H1 (cell line): ENCODE measurements at regions not wholly inside any gene's neighbourhood (a gene's known extent, or its start where the extent isn't known, plus 50 kb on each side); places are given as distances from the start of the nearest gene placed in this dataset.

Source experiments
- CTCF ChIA-PET: fragments of 300-600 bp; sonication (Branson Sonifier 250); formaldehyde crosslinking; loops from one replicate; lab custom pipeline; 2021; ENCODE audit not compliant: partially characterized antibody; lab: Charles Lee
- POLR2A ChIA-PET: fragments of 300-600 bp; sonication (Branson Sonifier 250); formaldehyde crosslinking; loops from one replicate; lab custom pipeline; 2021; ENCODE audit warnings: inconsistent platforms; ENCODE audit not compliant: partially characterized antibody; lab: Charles Lee
- DNase-seq, 2 experiments: peaks; one replicate each; pipeline versions ENCODE4 v3.0.0 to v3.0.0-alpha.2; 2010 to 2022; ENCODE audit warnings: low spot score in 2 of 2, low read depth in 1 of 2, mixed read lengths in 1 of 2
- FAIRE-seq: peaks from 2 replicates; lab custom pipeline; 2011; peaks lifted over from hg19 to GRCh38; lab: Jason Lieb, UNC
- H2AFZ ChIP-seq: 2 replicates; pipeline ENCODE4 v1.8.1; 2012; ENCODE audit warnings: low read length, inconsistent platforms
- H2AK5ac ChIP-seq: 2 replicates; pipeline ENCODE4 v1.6.1; 2013; ENCODE audit warnings: low read depth, low read length
- H2BK120ac ChIP-seq: replicated peaks from 2 replicates; pipeline ENCODE3; 2013; ENCODE audit warnings: low read depth, low read length, inconsistent platforms
- H2BK12ac ChIP-seq: 2 replicates; pipeline ENCODE4 v1.6.1; 2013; ENCODE audit warnings: low read depth, low read length
- H2BK15ac ChIP-seq: 2 replicates; pipeline ENCODE4 v1.6.1; 2013; ENCODE audit warnings: low read length
- H2BK20ac ChIP-seq: 2 replicates; pipeline ENCODE4 v1.6.1; 2013; ENCODE audit warnings: low read length
- H2BK5ac ChIP-seq: 2 replicates; pipeline ENCODE4 v1.6.1; 2013; ENCODE audit warnings: low read depth, low read length
- H3K14ac ChIP-seq: 2 replicates; pipeline ENCODE4 v1.6.1; 2013; ENCODE audit warnings: inconsistent platforms; ENCODE audit not compliant: insufficient read length
- H3K18ac ChIP-seq: 2 replicates; pipeline ENCODE4 v1.6.1; 2013; ENCODE audit warnings: low read length; ENCODE audit errors: extremely low read depth
- H3K23ac ChIP-seq: 2 replicates; pipeline ENCODE4 v1.6.1; 2013; ENCODE audit warnings: inconsistent platforms; ENCODE audit not compliant: insufficient read length
- H3K23me2 ChIP-seq: 2 replicates; pipeline ENCODE4 v1.6.1; 2013; ENCODE audit warnings: low read depth, low read length
- H3K27ac ChIP-seq: 2 replicates; pipeline ENCODE4 v1.6.1; 2011; ENCODE audit warnings: low read depth, low read length, inconsistent platforms
- H3K27me3 ChIP-seq, 4 experiments: replicated peaks in 1 of 4; 1 replicate in 1 of 4; 2 replicates in 3 of 4; pipeline versions ENCODE4 v1.6.1 to v1.8.1; 2011 to 2013; ENCODE audit warnings: low read length in 3 of 4, mild to moderate bottlenecking in 3 of 4, inconsistent platforms in 2 of 4, mixed read lengths in 2 of 4, moderate library complexity in 1 of 4; ENCODE audit not compliant: control insufficient read depth in 3 of 4, insufficient read depth in 3 of 4; ENCODE audit errors: extremely low read depth in 1 of 4
- H3K36me3 ChIP-seq, 4 experiments: 2 replicates each; pipeline versions ENCODE4 v1.6.1 to v1.8.1; 2011 to 2013; ENCODE audit warnings: mild to moderate bottlenecking in 4 of 4, low read length in 3 of 4, moderate library complexity in 2 of 4, control low read depth in 1 of 4, inconsistent platforms in 1 of 4; ENCODE audit not compliant: insufficient read depth in 4 of 4, control insufficient read depth in 2 of 4
- H3K4ac ChIP-seq: replicated peaks from 2 replicates; pipeline ENCODE3; 2013; ENCODE audit warnings: low read length, low read depth, mixed read lengths, inconsistent platforms; ENCODE audit not compliant: insufficient read length
- H3K4me1 ChIP-seq, 4 experiments: replicated peaks in 1 of 4; 1 replicate in 1 of 4; 2 replicates in 3 of 4; pipeline versions ENCODE4 v1.6.1 to v1.8.1; 2011 to 2013; ENCODE audit warnings: low read length in 3 of 4, inconsistent platforms in 2 of 4, mixed read lengths in 1 of 4; ENCODE audit not compliant: insufficient read depth in 4 of 4, control insufficient read depth in 3 of 4
- H3K4me2 ChIP-seq, 2 experiments: 2 replicates each; pipeline versions ENCODE4 v1.6.1 to v1.8.1; 2011 to 2013; ENCODE audit warnings: low read depth in 2 of 2, low read length in 2 of 2, control low read depth in 1 of 2, inconsistent platforms in 1 of 2, mild to moderate bottlenecking in 1 of 2; ENCODE audit not compliant: insufficient read depth in 1 of 2
- H3K4me3 ChIP-seq, 4 experiments: fragments of 200-600, 300-600 bp in 1 of 4; sonication (generic), shearing (Covaris generic), sonication (Bioruptor Twin) in 1 of 4; 2 replicates each; pipeline versions ENCODE4 v1.5.1 to v1.8.1; 2011 to 2016; ENCODE audit warnings: low read length in 4 of 4, low read depth in 3 of 4, control low read depth in 2 of 4, inconsistent platforms in 2 of 4, mild to moderate bottlenecking in 2 of 4, mixed read lengths in 1 of 4, moderate library complexity in 1 of 4; ENCODE audit not compliant: insufficient read depth in 2 of 4; ENCODE audit errors: extremely low read depth in 1 of 4
- H3K56ac ChIP-seq: replicated peaks from 2 replicates; pipeline ENCODE3; 2013; ENCODE audit warnings: low read depth, mild to moderate bottlenecking, mixed read lengths, low read length, inconsistent platforms; ENCODE audit not compliant: insufficient read length
- H3K79me1 ChIP-seq: 2 replicates; pipeline ENCODE4 v1.6.1; 2013; ENCODE audit warnings: low read depth, low read length, control low read depth
- H3K79me2 ChIP-seq, 2 experiments: 2 replicates each; pipeline versions ENCODE4 v1.6.1 to v1.8.1; 2012 to 2013; ENCODE audit warnings: low read length in 2 of 2, mild to moderate bottlenecking in 2 of 2, inconsistent platforms in 1 of 2; ENCODE audit not compliant: insufficient read depth in 2 of 2, control insufficient read depth in 1 of 2
- H3K9ac ChIP-seq, 4 experiments: replicated peaks in 1 of 4; 1 replicate in 1 of 4; 2 replicates in 3 of 4; pipeline versions ENCODE4 v1.6.1 to v1.8.1; 2011 to 2013; ENCODE audit warnings: low read depth in 3 of 4, low read length in 3 of 4, control low read depth in 2 of 4, mild to moderate bottlenecking in 2 of 4, moderate library complexity in 2 of 4, inconsistent platforms in 1 of 4; ENCODE audit errors: extremely low read depth in 1 of 4
- H3K9me3 ChIP-seq, 2 experiments: 2 replicates each; pipeline versions ENCODE4 v1.6.1 to v1.8.1; 2012 to 2013; ENCODE audit warnings: mild to moderate bottlenecking in 2 of 2, moderate library complexity in 2 of 2, control low read depth in 1 of 2, inconsistent platforms in 1 of 2, low read depth in 1 of 2, low read length in 1 of 2, mixed read lengths in 1 of 2; ENCODE audit not compliant: insufficient read depth in 2 of 2
- H4K20me1 ChIP-seq, 2 experiments: replicated peaks in 1 of 2; 2 replicates each; pipeline versions ENCODE3 to v1.8.1; 2011 to 2013; ENCODE audit warnings: inconsistent platforms in 2 of 2, low read length in 2 of 2, mild to moderate bottlenecking in 1 of 2; ENCODE audit not compliant: insufficient read depth in 2 of 2, control insufficient read depth in 1 of 2
- H4K5ac ChIP-seq: 2 replicates; pipeline ENCODE4 v1.6.1; 2013; ENCODE audit warnings: low read length, low read depth, mixed read lengths, inconsistent platforms; ENCODE audit not compliant: insufficient read length
- H4K8ac ChIP-seq: 2 replicates; pipeline ENCODE4 v1.8.0; 2013; ENCODE audit warnings: mild to moderate bottlenecking, moderate library complexity, low read length, inconsistent platforms; ENCODE audit not compliant: insufficient read depth; ENCODE audit errors: extremely low read depth
- H4K91ac ChIP-seq: replicated peaks from 2 replicates; pipeline ENCODE3; 2013; ENCODE audit warnings: low read length, mixed read lengths, inconsistent platforms; ENCODE audit not compliant: insufficient read length
- FOSL1 ChIP-seq: IDR thresholded peaks from 2 replicates; pipeline ENCODE4 v1.6.1; 2011; ENCODE audit warnings: mild to moderate bottlenecking, low read depth, low read length, moderate library complexity; ENCODE audit not compliant: insufficient read depth
- GTF2F1 ChIP-seq: IDR thresholded peaks from 2 replicates; pipeline ENCODE4 v1.6.1; 2012; ENCODE audit warnings: low read depth, low read length, improper control_type of control experiment, borderline replicate concordance
- KDM4A ChIP-seq: IDR thresholded peaks from one replicate; pipeline ENCODE4 v1.7.1; 2012; ENCODE audit warnings: low read depth, mild to moderate bottlenecking, moderate library complexity, low read length, inconsistent platforms; ENCODE audit not compliant: severe bottlenecking
- POLR2A ChIP-seq, 2 experiments: IDR thresholded peaks; 1 replicate in 1 of 2; 2 replicates in 1 of 2; pipeline ENCODE4 v1.6.1; 2011; ENCODE audit warnings: low read depth in 2 of 2, low read length in 2 of 2, mild to moderate bottlenecking in 2 of 2; ENCODE audit errors: control extremely low read depth in 1 of 2
- RFX5 ChIP-seq: IDR thresholded peaks from 2 replicates; pipeline ENCODE4 v1.6.1; 2011; ENCODE audit warnings: low read depth, low read length, improper control_type of control experiment, borderline replicate concordance
- WGBS, 2 experiments: shearing (Covaris generic) in 1 of 2; methylation state at CpG; one replicate each; pipeline versions ENCODE4 v1.1.6 to v1.1.7; 2013 to 2015; ENCODE audit warnings: low lambda C conversion rate in 2 of 2, mixed read lengths in 2 of 2, inconsistent platforms in 1 of 2, low coverage in 1 of 2, missing lambda C conversion rate in 1 of 2; ENCODE audit not compliant: insufficient replicate concordance in 2 of 2, insufficient coverage in 1 of 2, insufficient read length in 1 of 2; ENCODE audit errors: extremely low coverage in 1 of 2, missing lambda C conversion rate in 1 of 2; 5-methylcytosine and 5-hydroxymethylcytosine counted together

GRCh38 chr5:93329756-93330155 is 251.3 kb downstream of the NR2F1-AS1 start:
- Histone ChIP-seq H4K20me1 (no peaks in the 10 kb centered on the region), H3K56ac (no peak overlapping the region), H2AFZ (no peak overlapping the region; the same call in 1 of the 2 replicates), H3K4me1 (no peaks in the 10 kb centered on the region), H3K4ac (no peak overlapping the region), H4K8ac (no peak overlapping the region), H3K9me3 (no peaks in the 10 kb centered on the region), H3K79me2 (no peaks in the 10 kb centered on the region), H3K23me2 (no peaks in the 10 kb centered on the region), H3K79me1 (no peaks in the 10 kb centered on the region), H4K91ac (no peak overlapping the region), H2BK5ac (no peak overlapping the region), H3K14ac (no peak overlapping the region), H4K5ac (no peak overlapping the region), H3K23ac (no peak overlapping the region), H2AK5ac (no peak overlapping the region), H2BK15ac (no peak overlapping the region), H3K4me3 (no peak overlapping the region), H3K9ac (no peak overlapping the region), H3K18ac (no peak overlapping the region), H2BK12ac (no peak overlapping the region), H3K36me3 (no peaks in the 10 kb centered on the region; a peak in 1 of 8 replicates), H3K27me3 (no peaks in the 10 kb centered on the region), H2BK120ac (no peak overlapping the region), H3K4me2 (no peak overlapping the region), H2BK20ac (no peak overlapping the region), H3K27ac (no peak overlapping the region)
- WGBS, 2 experiments: 93% methylated on average over 1 of the region's 1 CpG; no CpG with 5 or more reads in 1 of the 2 experiments
- DNase-seq: no peak
- FAIRE-seq: no peak
- no peak for TF ChIP-seq RFX5
- no peak for TF ChIP-seq POLR2A (IDR thresholded peaks at IDR 0.05; ENCODE audit: control extremely low read depth in 1 of 2, low read depth in 2 of 2, low read length in 2 of 2)
- TF ChIP-seq KDM4A: no peak
- TF ChIP-seq FOSL1: no peak
- TF ChIP-seq GTF2F1: no peak
- ChIA-PET CTCF (interaction anchor here (0.6 kb wide), 1 partner anchor 1411 kb away, joined by 3 read pairs; no protein-coding TSS in a partner anchor), POLR2A (no interaction called here)
